NCI-H345 (cell line): ENCODE measurements at regions not wholly inside any gene's neighbourhood (a gene's known extent, or its start where the extent isn't known, plus 50 kb on each side); places are given as distances from the start of the nearest gene placed in this dataset.

Experiments
- DNase-seq: peaks from one replicate; lab custom pipeline; 2025; lab: John Stamatoyannopoulos, UW

GRCh38 chr10:123454987-123455386 is 211.2 kb upstream of the GPR26 start:
- DNase-seq, result no peak

GRCh38 chr10:123455861-123456260 is 210.3 kb upstream of the GPR26 start:
- no peak for DNase-seq

GRCh38 chr10:123458933-123459332 is 207.2 kb upstream of the GPR26 start:
- no peak for DNase-seq

- DNase-seq, result no peak
Measured at GRCh38 chr10:123459371-123460091, 206.6 kb upstream of the GPR26 start.

GRCh38 chr10:123462246-123462645 is 203.9 kb upstream of the GPR26 start:
- DNase-seq, result no peak

GRCh38 chr10:123462756-123463155 is 203.4 kb upstream of the GPR26 start:
- DNase-seq, result no peak

GRCh38 chr10:123463181-123463580 is 203.0 kb upstream of the GPR26 start:
- DNase-seq, result no peak

GRCh38 chr10:123463698-123464097 is 202.5 kb upstream of the GPR26 start:
- DNase-seq, result no peak

- no peak for DNase-seq
Measured at GRCh38 chr10:123464430-123465323, 201.5 kb upstream of the GPR26 start.

GRCh38 chr10:123470336-123470921 is 195.7 kb upstream of the GPR26 start:
- DNase-seq, result peak; percentile 7

- no peak for DNase-seq
Measured at GRCh38 chr10:123471811-123472210, 194.3 kb upstream of the GPR26 start.

GRCh38 chr10:123472606-123473005 is 193.5 kb upstream of the GPR26 start:
- DNase-seq, result no peak

GRCh38 chr10:123474700-123475099 is 191.5 kb upstream of the GPR26 start:
- no peak for DNase-seq

- no peak for DNase-seq
Measured at GRCh38 chr10:123475466-123475865, 190.7 kb upstream of the GPR26 start.

- no peak for DNase-seq
Measured at GRCh38 chr10:123478116-123478515, 188.0 kb upstream of the GPR26 start.

- DNase-seq, result no peak
Measured at GRCh38 chr10:123479640-123480039, 186.5 kb upstream of the GPR26 start.

- no peak for DNase-seq
Measured at GRCh38 chr10:123480344-123480743, 185.8 kb upstream of the GPR26 start.

- DNase-seq, result no peak
Measured at GRCh38 chr10:123480845-123481244, 185.3 kb upstream of the GPR26 start.

GRCh38 chr10:123484722-123485121 is 181.4 kb upstream of the GPR26 start:
- DNase-seq, result no peak

- no peak for DNase-seq
Measured at GRCh38 chr10:123485341-123485960, 180.7 kb upstream of the GPR26 start.

- DNase-seq, result no peak
Measured at GRCh38 chr10:123488436-123488835, 177.7 kb upstream of the GPR26 start.

GRCh38 chr10:123491364-123491763 is 174.8 kb upstream of the GPR26 start:
- DNase-seq, result no peak
